Peyer's patch (tissue), 4 donors: ENCODE measurements at regions not wholly inside any gene's neighbourhood (a gene's known extent, or its start where the extent isn't known, plus 50 kb on each side); places are given as distances from the start of the nearest gene placed in this dataset.

ENCODE experiments used
- CTCF ChIP-seq, 6 experiments: fragments of 450-650 bp in 4 of 6; fragments of 200-600 bp in 2 of 6; sonication (generic) in 1 of 6; IDR thresholded peaks; one replicate each; pipeline ENCODE4 v1.5.1; 2017 to 2019; ENCODE audit warnings: antibody characterized with exemption in 6 of 6, mild to moderate bottlenecking in 3 of 6, moderate library complexity in 1 of 6
- POLR2A ChIP-seq, 2 donors: fragments of 450-650 bp; IDR thresholded peaks; one replicate each; pipeline ENCODE4 v1.5.1; 2017; ENCODE audit warnings: antibody characterized with exemption in 2 of 2, mild to moderate bottlenecking in 2 of 2, moderate library complexity in 2 of 2

GRCh38 chr3:127363891-127364290 lies 76.0 kb upstream of the PRR20G start:
- TF ChIP-seq CTCF (IDR thresholded peaks at IDR 0.05) (no peak), POLR2A (IDR thresholded peaks at IDR 0.05) (no peak)
